Mucosa of gallbladder (tissue), 1 donor: ENCODE measurements at regions not wholly inside any gene's neighbourhood (a gene's known extent, or its start where the extent isn't known, plus 50 kb on each side); places are given as distances from the start of the nearest gene placed in this dataset.
"Not testable (repeated sequence)": the region's sequence is repeated elsewhere in the genome, so short reads cannot be mapped to it uniquely, and the experiment has no call there.

ENCODE experiments used
- DNase-seq: peaks from one replicate; pipeline ENCODE4 v3.0.0-alpha.2; 2020; ENCODE audit warnings: low spot score
- donor health status: DM: no; HTN: no; CAD: no.

- no peak for DNase-seq
Measured at GRCh38 chr11:13169709-13170108, 107.9 kb upstream of the BMAL1 start.

GRCh38 chr11:13174090-13174489 lies 103.5 kb upstream of the BMAL1 start:
- DNase-seq, result no peak

- no peak for DNase-seq
Measured at GRCh38 chr11:13183094-13183825, 94.3 kb upstream of the BMAL1 start.

- DNase-seq, result no peak
Measured at GRCh38 chr11:13183826-13184196, 93.8 kb upstream of the BMAL1 start.

- DNase-seq, result no peak
Measured at GRCh38 chr11:13184295-13184794, 93.2 kb upstream of the BMAL1 start.

GRCh38 chr11:13188179-13188578 lies 89.4 kb upstream of the BMAL1 start:
- DNase-seq, result no peak

DNA sequence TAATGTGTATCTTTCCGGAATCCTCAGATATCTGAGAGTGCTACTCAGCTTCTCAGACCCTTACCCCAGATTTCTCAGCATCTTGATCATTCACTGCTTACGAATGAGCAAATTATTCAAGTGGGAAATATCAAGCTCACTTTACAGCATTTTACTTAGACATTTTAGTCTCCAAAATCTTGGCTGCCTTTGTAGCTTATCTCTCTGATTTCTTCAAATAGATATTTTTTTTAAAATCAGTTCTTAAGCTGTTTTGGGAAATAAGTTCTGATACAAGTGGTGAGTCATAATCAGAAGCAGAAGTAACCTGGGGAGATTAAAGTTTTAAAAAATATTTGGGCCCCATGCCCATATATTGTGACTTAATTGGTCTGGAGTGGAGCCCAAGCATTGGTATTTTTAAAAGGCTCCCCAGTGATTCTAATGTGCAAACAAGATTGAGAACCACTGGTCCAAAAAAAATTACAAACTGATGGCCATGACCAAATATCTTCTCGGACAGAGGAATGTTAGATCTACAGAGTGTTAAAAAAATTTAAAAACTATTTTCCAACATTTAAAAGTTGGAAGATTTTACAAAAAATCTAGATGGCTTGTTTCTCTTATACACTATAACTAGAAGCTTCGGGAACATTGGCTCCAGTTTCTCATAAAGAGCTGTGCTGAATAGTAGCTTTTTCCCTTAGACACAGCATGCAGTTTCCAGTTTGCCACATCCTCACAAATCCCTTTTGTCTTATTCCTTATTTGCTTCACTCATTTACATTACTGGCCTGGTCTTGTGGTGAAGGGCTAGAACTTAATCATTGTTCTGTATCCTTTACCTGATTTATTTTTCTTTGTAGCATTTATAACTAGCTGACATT lies 87.8 kb upstream of the BMAL1 start:
- DNase-seq, result no peak

GRCh38 chr11:13193613-13194012 lies 84.0 kb upstream of the BMAL1 start:
- DNase-seq, result no peak

GRCh38 chr11:13197374-13197773 lies 80.2 kb upstream of the BMAL1 start:
- DNase-seq, result not testable (repeated sequence)

DNA sequence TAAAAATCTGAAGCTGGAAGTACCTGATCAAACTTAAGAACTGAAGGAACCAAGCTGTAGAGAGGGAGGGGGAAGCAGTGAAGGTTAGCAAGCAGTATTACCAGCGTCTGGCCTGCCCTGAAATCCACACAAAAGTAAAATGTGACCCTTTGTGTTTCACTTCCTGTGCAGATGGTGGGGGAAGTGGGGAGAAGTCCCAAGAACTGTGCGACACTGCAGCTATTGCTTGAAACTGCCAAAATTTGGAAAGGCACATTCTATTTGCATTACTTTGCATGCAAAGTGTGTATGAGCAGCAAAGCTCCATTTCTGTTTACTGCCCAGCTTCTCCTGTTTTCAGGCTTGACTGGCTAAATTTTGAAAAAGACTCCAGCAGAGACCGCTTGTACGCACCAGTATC lies 72.1 kb upstream of the BMAL1 start:
- no peak for DNase-seq

GRCh38 chr11:13206086-13206640 lies 71.4 kb upstream of the BMAL1 start:
- no peak for DNase-seq

DNA sequence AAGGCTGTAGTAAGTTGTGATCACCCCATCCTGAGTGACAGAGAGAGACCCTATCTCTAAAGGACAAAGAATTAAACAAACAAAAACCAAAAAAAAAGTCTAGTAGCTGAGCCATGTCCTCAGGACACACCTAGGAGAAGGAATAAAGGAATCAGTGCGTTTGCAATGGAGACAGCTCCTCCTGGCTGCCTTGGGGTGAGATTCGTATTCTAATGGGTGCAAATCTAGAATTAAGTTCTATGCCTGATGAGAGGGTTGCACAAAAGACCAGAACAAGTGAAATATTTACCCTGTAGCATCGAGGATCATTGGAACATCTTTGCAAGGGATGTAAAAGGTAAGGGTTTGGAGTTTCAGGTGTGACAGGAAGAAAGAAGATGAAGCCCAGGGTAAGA lies 70.3 kb upstream of the BMAL1 start:
- DNase-seq, result no peak

GRCh38 chr11:13207665-13208594 lies 69.7 kb upstream of the BMAL1 start:
- DNase-seq, result peak; percentile 34

DNA sequence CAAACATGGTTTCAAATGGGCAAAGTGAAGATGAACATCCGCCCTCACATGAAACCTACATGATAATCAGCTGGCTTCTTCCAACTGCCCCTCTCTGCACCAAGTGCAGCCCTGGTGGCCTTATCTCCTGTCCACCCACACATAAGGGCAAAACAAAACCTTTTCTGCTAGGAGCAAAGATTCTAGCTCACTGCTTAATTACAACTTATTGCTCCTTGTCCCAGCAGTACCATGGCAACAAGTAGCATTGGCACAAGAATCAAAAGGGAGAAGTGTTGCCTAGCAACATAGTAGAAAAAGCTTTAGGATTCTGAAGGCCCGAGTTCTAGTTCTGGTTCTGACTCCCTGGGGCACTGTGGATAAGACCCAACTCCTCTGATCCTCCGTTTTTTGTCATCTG lies 68.7 kb upstream of the BMAL1 start:
- no peak for DNase-seq

- DNase-seq, result no peak
Measured at GRCh38 chr11:13209379-13209778, 68.2 kb upstream of the BMAL1 start.

GRCh38 chr11:13210424-13210823 lies 67.2 kb upstream of the BMAL1 start:
- DNase-seq, result peak; percentile 64

GRCh38 chr11:13214276-13214675 lies 63.3 kb upstream of the BMAL1 start:
- no peak for DNase-seq

DNA sequence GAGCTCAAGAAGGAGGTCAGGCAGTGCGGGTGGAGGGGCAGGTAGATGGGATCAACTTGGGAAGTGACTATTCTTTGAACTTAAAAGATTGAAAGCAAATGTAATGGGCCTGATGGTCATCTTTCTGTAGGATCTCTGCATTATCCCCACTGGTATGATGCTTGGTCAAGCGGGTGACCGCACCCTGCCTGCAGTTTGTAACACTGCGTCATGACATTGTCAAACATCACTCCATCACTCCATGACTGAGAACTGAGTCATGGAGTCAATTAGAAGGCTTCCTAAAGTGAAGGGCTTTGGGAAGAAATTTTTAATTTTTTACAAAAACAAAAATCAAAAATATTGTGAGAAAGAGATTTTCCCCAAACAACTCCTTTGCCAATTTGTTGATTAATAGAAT lies 62.4 kb upstream of the BMAL1 start:
- no peak for DNase-seq

GRCh38 chr11:13216019-13216710 lies 61.4 kb upstream of the BMAL1 start:
- no peak for DNase-seq

GRCh38 chr11:13216711-13217075 lies 60.9 kb upstream of the BMAL1 start:
- no peak for DNase-seq

DNA sequence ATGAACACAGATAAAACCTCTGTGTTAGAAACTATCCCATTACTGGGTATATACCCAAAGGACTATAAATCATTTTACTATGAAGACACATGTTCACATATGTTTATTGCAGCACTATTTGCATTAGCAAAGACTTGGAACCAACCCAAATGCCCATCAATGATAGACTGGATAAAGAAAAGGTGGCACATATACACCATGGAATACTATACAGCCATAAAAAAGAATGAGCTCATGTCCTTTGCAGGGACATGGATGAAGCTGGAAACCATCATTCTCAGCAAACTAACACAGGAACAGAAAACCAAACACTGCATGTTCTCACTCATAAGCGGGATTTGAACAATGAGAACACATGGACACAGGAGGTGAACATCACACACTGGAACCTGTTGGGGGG lies 58.9 kb upstream of the BMAL1 start:
- not testable (repeated sequence) for DNase-seq
